Right ventricle myocardium superior (tissue), 1 donor: ENCODE measurements at regions not wholly inside any gene's neighbourhood (a gene's known extent, or its start where the extent isn't known, plus 50 kb on each side); places are given as distances from the start of the nearest gene placed in this dataset.
"Not testable (repeated sequence)": the region's sequence is repeated elsewhere in the genome, so short reads cannot be mapped to it uniquely, and the experiment has no call there.

Experiments
- ATAC-seq: fragments of 200-7000 bp; cut with Tn5 transposase; one replicate; pipeline ENCODE4 v1.9.1; 2020; ENCODE audit warnings: mild to moderate bottlenecking; ENCODE audit not compliant: poor library complexity
- DNase-seq: peaks from one replicate; pipeline ENCODE4 v3.0.0-alpha.2; 2020
- intact Hi-C: fragments of 100-400 bp; cut with DNase I; formaldehyde crosslinking; loops from one replicate; pipeline ENCODE4 v1.11.2; 2022
- donor health status: DM: no; HTN: yes; CAD: no; lungs with severe emphysema.

DNA sequence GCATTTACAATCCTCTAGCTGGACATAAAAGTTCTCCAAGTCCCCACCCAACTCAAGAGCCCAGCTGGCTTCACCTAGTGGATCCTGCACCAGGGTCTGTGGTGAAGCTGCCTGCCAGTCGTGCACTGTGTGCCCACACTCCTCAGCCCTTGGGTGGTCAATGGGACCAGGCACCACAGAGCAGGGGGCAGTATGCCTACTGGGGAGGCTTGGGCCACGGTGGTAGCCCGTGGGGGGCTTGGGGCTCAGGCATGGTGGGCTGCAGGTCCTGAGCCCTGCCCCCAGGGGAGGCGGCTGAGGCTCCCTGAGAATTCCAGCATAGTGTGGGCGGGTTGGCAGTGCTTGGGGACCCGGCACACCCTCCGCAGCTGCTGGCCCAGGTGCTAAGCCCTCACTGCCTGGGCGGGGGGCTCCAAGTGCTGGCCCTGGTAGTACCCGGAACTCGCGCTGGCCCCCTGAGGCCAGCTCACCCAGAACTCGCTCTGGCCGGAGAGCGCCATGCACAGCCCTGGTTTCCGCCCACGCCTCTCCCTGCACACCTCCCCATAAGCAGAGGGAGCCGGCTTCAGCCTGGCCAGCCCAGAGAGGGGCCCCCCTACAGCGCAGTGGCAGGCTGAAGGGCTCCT lies 1473.4 kb downstream of the SUCLG1 start:
- no peak for ATAC-seq
- DNase-seq, result no peak
- intact Hi-C loops, result no loop called here

DNA sequence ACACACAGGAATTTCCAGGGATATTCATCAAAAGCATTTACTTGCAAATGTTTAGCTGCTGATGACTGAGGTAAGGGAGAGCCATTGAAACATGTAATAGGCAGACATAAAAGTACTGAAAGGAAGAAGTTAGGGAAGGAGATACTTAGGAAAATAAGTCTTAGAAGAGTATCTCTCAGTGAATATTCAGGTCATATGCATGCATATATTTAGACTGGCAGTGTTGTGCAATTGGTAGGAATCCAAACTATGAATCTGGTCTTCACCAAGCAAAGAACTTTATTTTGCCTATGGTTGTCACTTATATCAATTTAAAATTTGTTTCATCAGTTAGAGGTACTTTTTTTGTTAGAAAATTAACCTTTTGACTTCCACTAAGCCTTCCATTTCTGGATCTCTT lies 1490.7 kb downstream of the SUCLG1 start:
- intact Hi-C loops, result no loop called here
- DNase-seq, result no peak

DNA sequence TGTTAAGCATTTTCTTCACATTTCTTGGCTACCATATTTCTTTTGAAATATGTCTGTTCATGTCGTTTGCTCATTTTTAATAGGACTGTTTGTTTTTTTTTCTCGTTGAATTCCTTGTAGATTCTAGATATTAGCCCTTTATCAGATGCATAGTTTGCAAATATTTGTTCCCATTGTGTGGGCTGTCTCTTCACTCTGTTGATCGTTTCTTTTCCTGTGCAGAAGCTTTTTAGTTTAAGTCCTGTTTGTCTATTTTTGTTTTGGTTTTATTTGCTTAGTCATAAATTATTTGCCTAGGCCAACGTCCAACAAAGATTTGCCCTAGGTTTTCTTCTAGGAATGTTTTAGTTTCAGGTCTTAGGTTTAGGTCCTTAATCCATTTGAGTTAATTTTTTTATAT lies 1494.7 kb downstream of the SUCLG1 start:
- no peak for DNase-seq
- intact Hi-C loops, result no loop called here
- no peak for ATAC-seq

More for the DNA sequence above, 1490.7 kb downstream of the SUCLG1 start:
- ATAC-seq, result no peak

DNA sequence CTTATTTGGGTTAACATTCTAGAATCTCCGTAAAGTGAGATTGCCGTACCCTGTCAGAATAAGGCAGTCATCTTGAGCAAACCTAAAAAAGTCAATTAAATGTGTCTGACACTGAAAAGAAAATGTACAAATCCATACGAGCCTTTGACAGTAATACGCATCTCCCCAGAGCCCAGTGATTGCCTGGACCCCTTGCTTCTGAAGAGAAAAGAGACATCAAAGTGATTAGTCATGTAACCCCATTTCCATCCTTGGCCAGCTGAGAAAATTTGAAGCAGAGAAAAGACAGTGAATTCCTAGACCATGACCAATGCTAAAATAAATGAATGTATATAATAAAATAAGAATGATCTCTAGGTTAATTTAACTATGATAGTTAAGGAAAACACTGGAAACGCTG lies 1499.4 kb downstream of the SUCLG1 start:
- ATAC-seq, result no peak

DNA sequence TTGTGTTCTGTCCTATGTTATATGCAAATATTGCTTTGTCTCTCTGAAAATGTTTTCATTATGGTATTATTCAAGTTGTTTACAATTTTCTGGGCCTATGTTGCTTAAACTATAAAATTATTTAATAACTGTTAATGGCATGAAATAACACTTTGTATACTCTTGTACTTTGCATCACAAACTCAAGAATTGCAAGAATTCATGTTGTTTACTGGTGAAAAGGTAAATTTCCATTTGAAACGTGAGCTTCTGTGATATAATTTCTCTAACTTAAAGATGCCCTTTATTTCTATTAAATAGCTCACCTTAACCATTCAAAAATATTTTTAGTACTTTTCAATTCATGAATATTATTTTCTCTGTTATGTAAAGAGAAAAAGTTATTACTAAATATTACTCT lies 1504.2 kb downstream of the SUCLG1 start:
- ATAC-seq (no peak), DNase-seq (no peak)
- intact Hi-C loops, result no loop called here

More for the DNA sequence above, 1499.4 kb downstream of the SUCLG1 start:
- DNase-seq, result no peak
- intact Hi-C loops, result no loop called here

DNA sequence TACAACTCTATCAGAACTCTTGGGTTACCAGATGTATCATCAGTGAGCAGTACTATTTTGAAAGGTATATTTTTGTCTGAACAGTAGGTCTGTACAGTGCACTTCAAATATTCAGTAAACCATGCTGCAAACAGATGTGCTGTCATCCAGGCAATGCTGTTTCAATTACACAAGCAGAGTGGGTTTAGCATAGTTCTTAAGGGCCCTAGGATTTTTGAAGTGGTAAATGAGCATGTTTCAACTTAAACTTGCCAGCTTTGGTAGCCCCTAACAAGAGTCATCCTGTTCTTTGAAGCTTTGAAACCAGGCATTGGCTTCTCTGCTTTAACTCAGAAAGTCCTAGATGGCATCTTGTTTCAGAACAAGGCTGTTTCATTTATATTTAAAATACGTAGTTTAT lies 1519.9 kb downstream of the SUCLG1 start:
- DNase-seq (no peak), ATAC-seq (no peak)
- intact Hi-C loops, result no loop called here

DNA sequence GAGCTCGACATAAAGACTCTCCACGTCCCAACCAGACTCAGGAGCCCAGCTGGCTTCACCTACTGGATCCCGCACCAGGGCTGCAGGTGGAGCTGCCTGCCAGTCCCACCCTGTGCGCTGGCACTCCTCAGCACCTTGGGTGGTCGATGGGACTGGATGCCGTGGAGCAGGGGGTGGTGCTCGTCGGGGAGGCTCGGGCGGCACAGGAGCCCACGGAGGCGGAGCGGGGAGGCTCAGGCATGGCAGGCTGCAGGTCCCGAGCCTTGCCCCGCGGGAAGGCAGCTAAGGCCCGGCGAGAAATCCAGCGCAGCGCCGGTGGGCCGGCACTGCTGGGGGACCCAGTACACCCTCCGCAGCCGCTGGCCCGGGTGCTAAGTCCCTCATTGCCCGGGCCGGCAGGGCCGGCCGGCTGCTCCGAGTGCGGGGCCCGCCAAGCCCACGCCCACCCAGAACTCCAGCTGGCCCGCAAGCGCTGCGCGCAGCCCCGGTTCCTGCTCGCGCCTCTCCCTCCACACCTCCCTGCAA lies 1520.7 kb downstream of the SUCLG1 start:
- DNase-seq, intact Hi-C loops, ATAC-seq: not testable (repeated sequence)

DNA sequence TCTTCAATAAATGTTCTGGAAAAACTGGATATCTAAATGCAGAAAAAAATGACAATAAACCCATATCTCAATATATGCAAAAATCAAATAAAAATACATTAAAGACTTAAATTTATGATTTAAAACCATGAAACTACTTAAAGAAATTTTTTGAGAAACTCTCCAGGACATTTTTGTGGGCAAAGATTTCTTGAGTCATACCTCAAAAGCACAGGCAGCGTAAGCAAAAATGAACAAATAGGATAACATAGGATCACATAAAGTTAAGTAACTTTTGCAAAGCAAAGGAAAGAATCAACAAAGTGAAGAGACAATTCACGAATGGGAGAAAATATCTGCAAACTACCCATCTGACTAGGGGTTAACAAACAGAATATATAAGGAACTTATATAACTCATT lies 1545.5 kb downstream of the SUCLG1 start:
- intact Hi-C loops, result no loop called here
- no peak for DNase-seq
- no peak for ATAC-seq

DNA sequence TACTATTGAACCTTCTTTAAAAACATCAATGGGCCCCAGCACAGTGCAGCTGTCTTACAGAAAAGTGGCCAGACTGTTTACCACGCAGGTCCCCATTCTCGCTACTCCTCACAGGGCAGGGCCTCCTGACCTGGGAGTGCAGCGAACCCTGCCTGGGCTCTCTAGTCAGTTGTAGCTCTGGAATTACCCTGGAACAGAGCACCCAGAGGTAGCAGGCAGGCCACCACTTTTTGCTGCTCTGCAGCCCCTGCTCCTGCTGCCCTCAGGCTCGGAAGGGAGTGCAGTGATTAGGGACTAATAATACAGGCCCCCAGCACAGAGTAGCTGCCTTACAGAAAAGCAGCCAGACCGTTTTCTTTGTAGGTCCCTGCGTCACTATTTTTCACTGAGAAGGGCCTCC lies 1563.0 kb downstream of the SUCLG1 start:
- ATAC-seq (no peak), DNase-seq (no peak)
- intact Hi-C loops, result no loop called here

DNA sequence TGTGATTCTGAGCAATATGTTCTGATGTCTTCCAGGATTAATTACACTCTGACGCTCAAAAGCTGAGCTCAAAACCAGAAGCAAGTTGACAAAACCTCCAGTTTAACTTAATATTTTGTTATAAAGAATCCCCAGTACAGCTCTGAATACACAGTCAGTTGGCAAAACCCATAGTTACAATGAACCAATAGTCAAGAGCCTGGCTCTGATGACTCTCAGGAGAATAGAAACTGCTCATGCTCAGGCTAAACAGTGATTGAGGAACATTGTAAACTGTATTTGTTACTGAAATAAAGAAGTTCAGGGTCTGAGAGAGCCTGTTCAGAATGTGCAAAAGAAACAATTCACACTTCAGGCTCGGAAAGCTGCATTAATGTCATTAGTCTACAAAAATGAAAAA lies 1565.9 kb downstream of the SUCLG1 start:
- DNase-seq, result no peak
- intact Hi-C loops, result no loop called here
- ATAC-seq, result no peak

DNA sequence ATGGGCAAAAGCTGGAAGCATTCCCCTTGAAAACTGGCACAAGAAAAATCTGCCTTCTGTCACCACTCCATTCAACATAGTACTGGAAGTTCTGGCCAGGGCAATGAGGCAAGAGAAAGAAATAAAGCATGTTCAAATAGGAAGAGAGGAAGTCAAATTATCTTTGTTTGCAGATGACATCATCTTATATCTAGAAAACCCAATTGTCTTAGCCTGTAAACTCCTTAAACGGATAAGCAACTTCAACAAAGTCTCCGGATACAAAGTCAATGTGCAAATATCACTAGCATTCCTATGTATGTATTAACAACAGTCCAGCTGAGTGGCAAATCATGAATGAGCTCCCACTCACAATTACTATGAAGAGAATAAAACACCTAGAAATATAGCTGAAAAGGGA lies 1579.3 kb downstream of the SUCLG1 start:
- ATAC-seq (no peak), DNase-seq (no peak)
- intact Hi-C loops, result no loop called here

DNA sequence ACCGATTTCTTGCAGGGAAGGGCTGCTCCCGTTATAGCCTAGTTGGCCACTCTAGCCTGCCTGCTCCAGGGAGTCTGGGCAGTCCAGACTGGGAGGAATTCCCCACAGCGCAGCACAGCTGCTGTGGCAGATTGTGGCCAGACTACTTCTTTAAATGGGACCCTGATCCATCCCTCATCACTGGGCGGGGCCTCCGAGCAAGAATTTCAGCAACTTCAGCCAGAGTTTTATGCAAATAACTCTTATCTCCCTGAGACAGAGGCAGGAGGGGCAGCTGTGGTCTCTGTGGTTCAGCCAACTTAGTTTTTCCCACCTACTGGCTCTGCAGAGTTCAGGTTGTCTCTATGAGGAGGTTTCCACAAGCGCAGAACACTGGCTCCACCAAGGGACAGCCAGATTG lies 1583.2 kb downstream of the SUCLG1 start:
- ATAC-seq (no peak), DNase-seq (no peak)
- intact Hi-C loops, result no loop called here

DNA sequence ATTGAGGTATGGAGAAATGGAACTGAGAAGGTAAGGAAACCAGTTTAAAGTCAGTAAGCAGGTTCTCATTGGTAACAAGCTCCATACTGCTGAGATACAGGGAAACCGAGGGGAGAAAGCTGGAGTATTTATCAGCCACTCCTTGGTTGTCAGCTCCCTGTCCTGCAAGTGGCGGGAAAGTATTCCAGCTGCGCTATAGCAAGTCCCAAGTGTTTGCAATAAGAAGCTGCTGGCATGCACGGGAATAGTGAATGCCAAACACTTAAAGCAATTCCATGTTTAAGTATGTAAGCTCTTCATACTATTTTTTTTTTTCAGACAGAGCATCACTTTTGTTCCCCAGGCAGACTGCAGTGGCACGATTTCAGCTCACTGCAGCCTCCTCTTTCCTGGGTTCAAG lies 1601.1 kb downstream of the SUCLG1 start:
- intact Hi-C loops, result no loop called here
- ATAC-seq (no peak), DNase-seq (no peak)

DNA sequence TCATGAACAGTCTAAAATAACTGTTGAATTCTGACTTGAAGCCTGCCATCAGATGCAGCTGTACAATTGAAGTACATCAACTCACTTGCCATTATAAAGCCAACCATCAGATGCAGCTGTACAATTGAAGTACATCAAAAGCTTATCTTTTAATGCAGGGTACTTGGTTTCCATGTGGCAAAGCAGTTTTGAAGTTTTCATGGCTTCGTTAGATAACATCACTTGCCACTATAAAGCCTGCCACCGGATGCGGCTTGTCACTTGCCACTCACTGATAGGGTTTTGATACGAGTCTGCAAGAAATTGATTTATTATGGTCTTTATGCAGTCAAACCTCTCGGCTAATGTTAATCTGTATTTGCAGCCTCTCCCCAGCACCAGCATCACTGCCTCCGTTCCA lies 1605.8 kb downstream of the SUCLG1 start:
- intact Hi-C loops, result no loop called here
- ATAC-seq, result no peak

DNA sequence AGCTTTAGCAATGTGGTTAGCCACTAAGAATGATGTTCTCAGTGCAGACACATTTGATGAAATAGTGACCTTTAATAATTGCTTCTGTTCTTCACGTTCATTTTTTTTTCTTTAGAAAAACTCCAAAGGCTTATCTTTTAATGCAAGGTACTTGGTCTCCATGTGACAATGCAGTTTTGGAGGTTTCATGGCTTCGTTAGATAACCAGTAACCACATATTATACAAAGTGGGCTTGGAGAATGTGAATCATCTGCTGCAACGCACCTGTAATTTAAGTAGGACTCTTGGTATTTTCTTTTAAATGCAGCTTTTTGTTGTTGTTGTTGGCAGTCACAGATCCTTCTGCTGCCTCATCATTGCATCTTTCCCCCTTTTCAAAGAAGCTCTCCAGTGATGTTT lies 1606.3 kb downstream of the SUCLG1 start:
- intact Hi-C loops, result no loop called here
- DNase-seq (no peak), ATAC-seq (no peak)

More for the DNA sequence above, 1605.8 kb downstream of the SUCLG1 start:
- DNase-seq, result no peak

DNA sequence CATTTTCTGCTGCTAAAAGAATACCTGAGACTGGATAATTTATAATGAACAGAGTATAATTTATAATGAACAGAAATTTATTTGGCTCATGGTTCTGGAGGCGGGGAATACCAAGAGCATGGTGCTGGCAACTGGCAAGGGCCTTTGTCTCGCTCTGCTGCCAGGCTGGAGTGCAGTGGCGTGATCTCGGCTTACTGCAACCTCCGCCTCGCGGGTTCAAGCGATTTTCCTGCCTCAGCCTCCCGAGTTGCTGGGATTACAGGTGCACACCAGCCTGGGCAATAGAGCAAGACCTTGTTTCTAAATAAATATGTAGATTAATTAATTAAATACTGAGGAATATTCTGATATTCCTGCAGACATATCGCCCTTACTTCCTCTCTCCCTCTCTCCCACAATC lies 1610.8 kb downstream of the SUCLG1 start:
- no peak for ATAC-seq
- intact Hi-C loops, result no loop called here
- no peak for DNase-seq

DNA sequence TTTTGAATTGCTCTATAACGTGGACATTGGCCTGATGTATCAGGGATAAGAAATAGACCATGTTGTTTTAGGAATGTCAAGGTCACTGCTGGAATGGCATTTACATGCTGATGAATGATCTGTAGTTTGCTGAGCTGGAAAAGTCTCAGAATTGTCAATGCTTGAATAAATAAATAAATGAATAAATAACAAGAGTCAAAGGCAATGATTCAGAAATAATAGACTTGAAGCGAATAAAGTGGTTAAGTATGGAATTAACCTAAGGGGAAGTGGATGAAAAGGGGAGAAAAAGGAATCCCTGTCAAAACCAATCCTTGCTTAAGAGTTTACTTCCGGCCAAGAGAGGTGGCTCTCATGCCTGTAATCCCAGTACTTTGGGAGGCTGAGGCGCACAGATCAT lies 1620.0 kb downstream of the SUCLG1 start:
- ATAC-seq, result no peak
- DNase-seq, result no peak
- intact Hi-C loops, result no loop called here

DNA sequence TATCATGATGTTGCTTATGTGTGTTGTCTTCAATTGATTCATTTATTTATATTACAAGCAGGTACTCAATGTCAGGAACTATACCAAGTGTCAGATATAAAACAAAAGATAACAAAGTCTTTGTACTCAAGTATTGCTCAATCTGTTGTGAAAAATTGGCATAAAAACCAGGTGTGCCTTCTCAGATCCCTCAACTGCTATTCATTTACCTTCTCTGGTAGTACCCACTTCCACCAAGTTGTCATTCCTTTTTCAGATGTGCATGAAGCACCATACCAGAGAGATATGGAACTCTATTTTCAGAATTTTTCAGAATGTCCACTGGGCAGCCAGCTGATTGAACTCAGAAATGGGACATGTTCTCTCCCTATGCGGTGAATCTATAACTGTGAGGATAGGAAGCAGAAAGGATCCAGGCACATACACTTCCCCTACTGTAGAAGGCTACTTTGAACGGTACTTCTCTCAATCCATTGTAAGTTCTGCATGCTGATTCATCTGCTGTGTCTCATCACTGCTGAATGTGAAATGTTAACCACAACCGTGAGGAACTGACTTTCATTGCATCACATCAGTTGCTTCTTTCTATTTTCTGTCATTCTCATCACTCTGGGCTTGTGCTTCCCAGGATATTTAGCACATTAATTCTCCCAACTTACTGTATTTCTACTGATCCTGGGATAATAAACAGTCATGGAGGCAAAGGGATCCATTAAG lies 1621.3 kb downstream of the SUCLG1 start:
- intact Hi-C loops, result no loop called here
- ATAC-seq (no peak), DNase-seq (no peak)

DNA sequence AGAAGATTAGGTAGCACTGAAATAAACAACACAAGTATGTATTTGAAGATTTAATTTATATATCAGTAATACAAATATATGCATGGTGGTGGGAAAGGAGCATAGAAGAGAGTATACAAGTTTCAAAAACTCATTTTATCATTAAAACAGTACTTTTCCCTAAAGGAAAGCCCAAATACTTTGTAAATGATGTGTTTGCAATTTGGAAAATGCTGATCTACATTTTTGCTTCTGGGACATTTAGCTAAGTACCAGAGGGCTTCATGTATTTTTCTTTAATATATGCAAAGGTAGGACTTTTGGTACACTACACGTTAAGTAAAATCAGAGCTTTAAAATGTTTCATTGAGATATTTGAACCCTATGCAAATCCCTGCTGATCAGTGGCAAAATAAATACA lies 1624.2 kb downstream of the SUCLG1 start:
- intact Hi-C loops, result no loop called here
- no peak for DNase-seq
- no peak for ATAC-seq

DNA sequence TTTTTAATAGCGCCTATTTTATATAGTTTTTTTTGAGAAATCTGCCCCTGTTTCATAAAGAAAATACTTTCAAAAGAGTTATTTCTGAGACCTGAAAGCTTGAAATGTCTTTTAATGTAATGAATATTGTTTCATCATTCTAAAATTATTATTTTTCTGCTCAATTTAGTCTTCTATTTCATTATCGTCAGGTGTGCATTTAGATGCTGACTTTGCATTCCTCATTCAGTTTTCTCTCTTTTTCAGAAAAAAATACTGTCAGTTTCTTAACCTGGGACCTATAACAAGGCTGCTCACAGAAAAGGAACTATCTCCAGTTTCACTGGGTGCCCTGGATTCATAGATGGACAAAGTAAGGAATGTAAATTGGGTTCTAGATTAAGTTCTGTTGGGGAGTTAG lies 1631.7 kb downstream of the SUCLG1 start:
- ATAC-seq (no peak), DNase-seq (no peak)
- intact Hi-C loops, result no loop called here

DNA sequence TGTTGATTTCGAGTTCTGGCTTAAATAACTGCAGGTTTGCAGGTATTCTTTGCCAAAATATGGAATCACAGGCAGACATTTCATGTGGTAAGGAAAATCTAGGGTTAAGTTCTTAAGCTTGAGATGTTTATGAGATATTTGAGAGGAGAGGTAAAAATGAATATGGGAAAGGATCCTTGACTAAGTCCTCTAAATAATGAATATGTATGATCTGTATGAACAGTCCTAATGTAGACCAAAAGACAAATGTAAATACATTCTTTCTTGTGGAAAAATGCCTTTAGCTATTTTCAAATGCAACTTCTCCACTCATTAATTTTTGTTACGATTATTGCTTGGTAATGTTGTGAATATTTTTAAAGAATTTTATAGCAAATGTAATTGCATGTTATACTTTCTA lies 1632.6 kb downstream of the SUCLG1 start:
- no peak for ATAC-seq
- no peak for DNase-seq
- intact Hi-C loops, result no loop called here
